Colonic mucosa (tissue), 4 donors: ENCODE measurements at regions not wholly inside any gene's neighbourhood (a gene's known extent, or its start where the extent isn't known, plus 50 kb on each side); places are given as distances from the start of the nearest gene placed in this dataset.

Experiments
- DNase-seq: peaks from one replicate; pipeline ENCODE4 v3.0.0-alpha.2; 2020
- H3K27ac ChIP-seq: fragments of 200-600 bp; one replicate; pipeline ENCODE4 v1.8.0; 2021
- H3K27me3 ChIP-seq: fragments of 200-600 bp; one replicate; pipeline ENCODE4 v1.8.0; 2021
- H3K36me3 ChIP-seq: fragments of 200-600 bp; one replicate; pipeline ENCODE4 v1.8.0; 2021
- H3K4me1 ChIP-seq: fragments of 200-600 bp; one replicate; pipeline ENCODE4 v1.8.0; 2021; ENCODE audit warnings: mild to moderate bottlenecking
- H3K4me3 ChIP-seq: fragments of 200-600 bp; one replicate; pipeline ENCODE4 v1.8.0; 2021
- H3K9ac ChIP-seq, 2 donors: one replicate each; pipeline ENCODE4 v1.7.0; 2013; ENCODE audit warnings: control low read depth in 2 of 2, low read depth in 2 of 2, low read length in 2 of 2
- H3K9me3 ChIP-seq: fragments of 200-600 bp; one replicate; pipeline ENCODE4 v1.8.0; 2021
- CTCF ChIP-seq: fragments of 200-600 bp; IDR thresholded peaks from one replicate; pipeline ENCODE4 v1.8.0; 2022; ENCODE audit warnings: antibody characterized with exemption, mild to moderate bottlenecking
- intact Hi-C: fragments of 100-400 bp; cut with DNase I; formaldehyde crosslinking; loops from one replicate; pipeline ENCODE4 v1.14.1; 2022
- donor health status: healthy.
- donor health status: DM: no; HTN: no; CAD: no.
- donor health status: DM: no; HTN: no; CAD: no.

GRCh38 chr13:56271686-56272085 lies 869.0 kb upstream of the PRR20A start:
- Histone ChIP-seq H3K4me1 (no peaks in the 10 kb centered on the region), H3K9ac (no peak overlapping the region), H3K27me3 (no peaks in the 10 kb centered on the region), H3K27ac (no peak overlapping the region), H3K9me3 (no peaks in the 10 kb centered on the region), H3K36me3 (no peaks in the 10 kb centered on the region), H3K4me3 (no peak overlapping the region)
- TF ChIP-seq CTCF, result no peak
- intact Hi-C loops, result no loop called here
- DNase-seq, result no peak

- no peak for TF ChIP-seq CTCF
- no peak for DNase-seq
- no peaks in the 10 kb centered on the region for H3K9me3 ChIP-seq
- no peak overlapping the region for H3K27ac ChIP-seq
- no peaks in the 10 kb centered on the region for H3K27me3 ChIP-seq
- H3K9ac ChIP-seq, result no peak overlapping the region
- intact Hi-C loops, result no loop called here
- H3K4me1 ChIP-seq, result no peaks in the 10 kb centered on the region
- no peak overlapping the region for H3K4me3 ChIP-seq
- no peaks in the 10 kb centered on the region for H3K36me3 ChIP-seq
These were observed 857.4 kb upstream of the PRR20A start for GRCh38 chr13:56283262-56283828.

- H3K27ac ChIP-seq, result no peak overlapping the region
- H3K9ac ChIP-seq, result no peak overlapping the region
- H3K4me1 ChIP-seq, result no peaks in the 10 kb centered on the region
- no peaks in the 10 kb centered on the region for H3K36me3 ChIP-seq
- no peak for DNase-seq
- intact Hi-C loops, result no loop called here
- H3K9me3 ChIP-seq, result no peaks in the 10 kb centered on the region
- no peaks in the 10 kb centered on the region for H3K27me3 ChIP-seq
- H3K4me3 ChIP-seq, result no peak overlapping the region
- TF ChIP-seq CTCF, result no peak
These were observed 841.1 kb upstream of the PRR20A start for GRCh38 chr13:56299650-56300049.

- intact Hi-C loops, result no loop called here
- no peak for TF ChIP-seq CTCF
- H3K27ac ChIP-seq, result no peak overlapping the region
- no peak overlapping the region for H3K9ac ChIP-seq
- H3K4me1 ChIP-seq, result no peaks in the 10 kb centered on the region
- no peaks in the 10 kb centered on the region for H3K9me3 ChIP-seq
- H3K27me3 ChIP-seq, result no peaks in the 10 kb centered on the region
- H3K36me3 ChIP-seq, result no peaks in the 10 kb centered on the region
- H3K4me3 ChIP-seq, result no peak overlapping the region
- no peak for DNase-seq
These were observed 826.0 kb upstream of the PRR20A start for GRCh38 chr13:56314765-56315164.

- H3K27me3 ChIP-seq, result no peaks in the 10 kb centered on the region
- no peaks in the 10 kb centered on the region for H3K36me3 ChIP-seq
- intact Hi-C loops, result no loop called here
- H3K9me3 ChIP-seq, result no peaks in the 10 kb centered on the region
- TF ChIP-seq CTCF, result no peak
- H3K4me3 ChIP-seq, result no peak overlapping the region
- H3K4me1 ChIP-seq, result no peaks in the 10 kb centered on the region
- DNase-seq, result no peak
- no peak overlapping the region for H3K9ac ChIP-seq
- no peak overlapping the region for H3K27ac ChIP-seq
These were observed 822.9 kb upstream of the PRR20A start for GRCh38 chr13:56317841-56318240.
